Midbrain (tissue), 1 donor: ENCODE measurements at regions not wholly inside any gene's neighbourhood (a gene's known extent, or its start where the extent isn't known, plus 50 kb on each side); places are given as distances from the start of the nearest gene placed in this dataset.
"Not testable (repeated sequence)": the region's sequence is repeated elsewhere in the genome, so short reads cannot be mapped to it uniquely, and the experiment has no call there.

Source experiments
- DNase-seq: peaks from one replicate; lab custom pipeline; 2025; lab: John Stamatoyannopoulos, UW

GRCh38 chr1:70490153-70490552, 79.1 kb downstream of the CTH start:
- DNase-seq, result no peak

GRCh38 chr1:70495370-70495769, 84.3 kb downstream of the CTH start:
- no peak for DNase-seq

GRCh38 chr1:70496181-70496580, 85.1 kb downstream of the CTH start:
- DNase-seq, result no peak

DNA sequence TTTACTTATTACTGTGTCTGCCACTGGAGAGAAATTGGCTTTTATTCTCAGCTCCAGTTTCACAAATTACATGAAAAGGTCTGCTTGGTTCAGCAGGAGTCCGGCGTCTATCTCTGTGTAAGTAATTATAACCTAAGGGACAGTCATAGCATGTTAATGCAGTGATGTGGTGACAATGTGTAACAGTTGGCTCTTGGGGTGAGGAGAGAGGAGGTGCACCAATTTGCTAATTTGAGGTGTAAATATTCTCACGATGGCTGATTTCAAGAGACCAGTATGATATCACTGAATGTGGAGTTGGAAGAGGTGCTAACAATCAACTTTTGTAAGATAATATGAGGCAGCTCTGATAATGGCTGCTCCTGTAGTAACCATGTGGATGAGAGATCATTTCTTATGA, 86.1 kb downstream of the CTH start:
- no peak for DNase-seq

GRCh38 chr1:70498666-70499065, 87.6 kb downstream of the CTH start:
- DNase-seq, result no peak

DNA sequence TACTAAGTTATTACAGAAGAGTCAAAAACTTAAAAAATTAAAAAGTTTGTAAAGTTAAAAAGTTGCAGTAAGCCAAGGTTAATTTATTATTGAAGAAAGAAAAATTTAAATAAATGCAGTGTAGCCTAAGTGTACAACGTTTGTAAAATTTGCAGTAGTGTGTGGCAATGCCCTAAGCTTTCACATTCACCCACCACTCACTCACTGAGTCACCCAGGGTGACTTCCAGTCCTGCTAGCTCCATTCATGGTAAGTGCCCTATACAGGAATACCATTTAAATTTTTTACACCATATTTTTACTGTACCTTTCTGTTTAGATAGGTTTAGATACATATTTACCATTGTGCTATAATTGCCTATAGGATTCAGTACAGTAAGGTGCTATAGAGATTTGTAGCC, 88.6 kb downstream of the CTH start:
- DNase-seq, result no peak

GRCh38 chr1:70503358-70503757, 92.3 kb downstream of the CTH start:
- DNase-seq, result no peak

DNA sequence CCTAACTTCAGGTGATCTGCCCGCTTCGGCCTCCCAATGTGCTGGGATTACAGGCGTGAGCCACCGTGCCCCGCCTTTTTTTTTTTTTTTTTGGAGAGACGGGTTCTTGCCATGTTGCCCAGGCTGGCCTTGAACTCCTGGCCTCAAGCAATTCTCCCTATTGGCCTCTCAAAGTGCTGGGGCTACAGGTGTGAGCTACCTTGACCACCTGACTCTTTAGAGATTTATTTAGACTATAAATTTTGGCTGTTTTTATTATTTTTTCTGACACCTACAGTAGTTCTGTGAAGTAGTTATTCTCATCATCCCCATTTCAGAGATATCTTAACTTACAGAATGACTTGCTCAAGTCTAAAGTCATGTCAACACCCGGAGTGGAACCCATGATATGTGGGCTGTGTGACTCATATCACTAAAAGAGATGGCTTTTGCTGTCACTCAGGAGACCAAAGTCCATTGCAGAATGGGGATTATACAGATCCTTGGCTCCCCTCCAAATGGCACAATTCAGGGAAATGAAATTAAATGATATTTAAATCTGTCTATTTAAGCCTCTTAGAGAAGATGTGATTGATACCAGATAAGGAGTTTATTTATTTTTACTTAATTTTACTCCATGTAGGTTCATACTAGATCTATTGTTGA, 93.2 kb downstream of the CTH start:
- no peak for DNase-seq

GRCh38 chr1:70504821-70505193, 93.7 kb downstream of the CTH start:
- no peak for DNase-seq

GRCh38 chr1:70507991-70508390, 96.9 kb downstream of the CTH start:
- DNase-seq, result not testable (repeated sequence)

- peak; percentile 23 for DNase-seq
These were observed 99.2 kb downstream of the CTH start for GRCh38 chr1:70509996-70510876.

DNA sequence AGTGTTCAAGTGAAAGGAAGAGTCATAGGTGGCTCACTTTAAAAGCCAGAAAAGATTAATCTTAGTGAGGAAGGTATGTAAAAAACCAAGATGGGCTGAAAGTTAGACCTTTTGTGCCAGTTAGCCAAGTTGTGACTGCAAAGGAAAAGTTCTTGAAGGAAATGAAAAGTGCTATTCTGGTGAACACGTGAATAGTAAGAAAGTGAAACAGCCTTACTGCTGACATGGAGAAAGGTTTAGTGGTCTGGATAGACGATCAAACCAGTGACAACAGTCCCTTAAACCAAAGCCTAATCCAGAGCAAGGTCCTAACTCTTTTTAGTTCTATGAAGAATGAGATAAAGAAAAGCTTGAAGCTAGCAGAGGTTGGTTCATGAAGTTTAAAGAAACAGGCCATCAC, 106.4 kb downstream of the CTH start:
- DNase-seq, result no peak

GRCh38 chr1:70518106-70518505, 107.0 kb downstream of the CTH start:
- no peak for DNase-seq

DNA sequence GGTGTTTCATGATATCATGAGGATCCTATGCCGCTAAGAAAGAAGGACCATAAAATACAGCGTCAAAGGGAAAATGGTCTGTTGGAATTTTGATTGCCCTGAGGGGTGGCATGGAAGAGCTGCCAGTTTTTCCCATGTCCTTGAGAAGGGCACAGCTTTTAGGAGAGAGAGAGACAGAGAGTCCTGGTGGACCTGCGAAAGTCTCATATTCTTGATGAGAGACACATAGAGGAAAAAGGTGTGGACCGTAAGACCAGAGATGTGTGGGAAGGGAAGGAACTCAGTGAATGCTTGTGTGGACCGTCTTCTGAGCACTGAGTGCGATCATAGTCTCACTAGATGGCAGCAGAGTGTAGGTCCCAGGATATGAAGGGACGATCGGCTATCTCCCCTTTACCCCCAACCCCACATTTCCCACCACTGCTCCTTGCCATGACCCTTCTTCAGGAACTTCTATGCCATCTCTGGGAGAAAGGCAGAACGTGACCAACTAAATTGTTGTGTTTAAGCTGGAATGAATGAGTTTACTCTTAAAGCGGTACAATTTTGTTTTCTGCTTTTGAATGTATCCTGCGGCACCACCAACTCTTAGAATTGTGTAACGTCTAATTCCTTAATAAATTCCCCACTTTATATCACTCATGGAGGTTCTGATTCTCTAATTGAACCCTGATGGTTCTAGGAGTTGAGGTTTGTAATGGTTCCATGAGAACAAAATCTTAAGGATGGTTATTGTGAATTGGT, 117.7 kb downstream of the CTH start:
- peak; percentile 28 for DNase-seq

- no peak for DNase-seq
These were observed 125.8 kb downstream of the CTH start for GRCh38 chr1:70536708-70537366.

DNA sequence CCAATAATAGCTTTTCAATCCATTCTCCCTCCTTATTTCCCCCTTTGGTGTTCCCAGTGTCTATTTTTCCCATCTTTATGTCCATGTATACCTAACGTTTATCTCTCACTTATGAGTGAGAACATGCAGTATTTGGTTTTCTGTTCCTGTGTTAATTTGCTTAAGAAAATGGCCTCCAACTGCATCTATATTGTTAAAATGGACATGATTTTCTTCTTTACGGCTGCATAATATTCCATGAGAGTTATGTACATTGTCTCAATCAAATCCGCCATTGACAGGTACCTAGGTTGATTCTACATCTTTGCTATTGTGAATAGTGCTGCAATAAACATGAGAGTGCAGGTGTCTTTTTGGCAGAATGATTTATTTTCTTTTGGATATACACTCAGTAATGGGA, 126.7 kb downstream of the CTH start:
- no peak for DNase-seq

DNA sequence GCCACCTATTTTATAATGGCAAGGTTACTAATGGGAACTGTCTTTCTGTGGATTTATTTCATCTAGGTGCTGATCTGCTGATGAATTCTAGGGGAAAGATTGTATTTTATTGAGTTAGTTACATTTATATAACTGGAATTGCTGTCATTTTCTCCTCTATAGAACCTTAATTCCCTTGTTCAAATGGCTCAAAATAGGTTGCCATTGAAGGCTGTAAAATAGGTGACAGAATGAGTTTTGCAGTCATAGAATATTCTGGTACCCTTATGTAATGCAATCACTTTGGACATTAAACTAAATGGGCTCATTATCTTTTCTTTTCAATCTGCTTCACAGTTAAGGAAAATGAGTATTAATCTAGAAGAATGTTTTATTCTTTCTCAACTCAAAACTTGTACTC, 131.0 kb downstream of the CTH start:
- no peak for DNase-seq

DNA sequence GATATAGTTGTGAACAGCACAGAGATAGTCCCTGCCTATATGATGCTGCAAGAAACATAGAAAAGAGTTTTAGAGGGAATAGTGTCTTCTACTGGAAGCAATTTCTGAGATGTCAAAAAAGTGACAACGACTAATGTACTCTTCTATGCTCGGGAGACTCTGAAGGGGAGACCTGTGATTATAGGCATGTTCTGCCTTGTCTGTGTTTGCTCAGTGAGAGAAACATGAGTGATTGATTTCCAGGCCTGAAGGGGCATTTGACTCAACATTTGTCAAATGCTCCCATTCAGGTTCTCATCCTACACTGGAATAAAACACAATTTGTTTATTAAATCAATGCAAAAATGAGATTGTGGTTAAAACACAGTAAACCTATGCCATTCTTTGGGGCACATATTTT, 131.8 kb downstream of the CTH start:
- no peak for DNase-seq

DNA sequence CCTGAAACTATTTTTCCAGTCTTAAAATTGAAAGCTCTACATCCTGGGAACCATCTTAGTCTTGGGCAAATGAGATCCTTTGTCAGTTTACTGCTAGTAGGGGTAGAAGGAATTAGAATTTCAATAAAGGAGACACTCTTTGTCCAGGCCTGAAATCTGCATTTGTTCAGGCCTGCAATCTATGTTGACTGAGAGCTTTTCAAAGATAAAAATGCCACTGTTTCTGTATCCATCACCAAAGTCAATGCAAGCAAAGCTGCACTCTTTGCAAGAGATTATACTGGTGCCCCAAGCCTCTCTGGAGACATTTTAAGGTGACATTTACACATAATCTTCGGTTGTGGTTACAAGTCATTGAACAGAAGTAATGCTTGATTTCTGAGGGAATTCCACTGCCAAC, 135.7 kb downstream of the CTH start:
- no peak for DNase-seq

DNA sequence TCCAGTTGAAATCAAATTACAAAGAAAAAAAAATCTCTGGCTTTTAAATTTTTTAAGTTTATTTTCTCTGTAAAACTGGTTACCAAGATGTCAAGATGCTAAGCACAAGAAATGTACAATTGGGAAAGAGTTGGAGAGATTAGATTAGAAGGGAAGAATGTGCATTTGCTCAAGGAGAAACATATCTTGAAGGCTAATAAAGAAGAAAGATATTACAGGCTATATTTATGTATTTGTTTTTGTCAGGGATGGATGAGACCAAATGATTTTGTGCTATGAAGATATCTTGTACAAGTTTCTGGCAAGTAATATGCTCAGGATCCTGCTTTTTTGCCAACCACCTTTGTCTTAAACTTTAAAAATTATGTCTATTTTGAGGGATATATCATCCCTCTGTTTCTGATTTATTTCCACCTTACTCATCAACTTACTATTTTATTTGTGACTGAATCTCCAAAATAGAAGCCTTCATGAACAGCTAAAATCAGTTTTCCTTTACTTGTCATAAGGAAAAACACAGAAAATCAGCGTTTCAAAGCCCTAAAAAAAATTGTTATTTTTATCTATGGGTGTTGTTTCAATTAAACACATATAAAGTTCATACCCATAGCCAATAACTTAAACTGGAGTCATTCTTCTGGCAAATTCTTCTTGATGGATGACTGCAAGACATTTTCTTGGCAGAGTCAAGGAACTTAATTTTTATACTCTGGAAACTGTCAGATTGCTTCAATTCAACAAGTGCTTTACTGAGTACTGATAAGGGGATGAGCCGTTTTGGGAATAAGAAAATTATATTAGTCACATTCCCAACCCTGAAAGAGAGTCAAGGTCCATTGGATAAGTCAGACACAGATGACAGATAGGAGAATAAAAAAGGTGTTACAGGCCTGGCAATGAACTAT, 141.8 kb downstream of the CTH start:
- no peak for DNase-seq

GRCh38 chr1:70553567-70553956, 142.5 kb downstream of the CTH start:
- no peak for DNase-seq
